Ishikawa (cell line): ENCODE measurements at regions not wholly inside any gene's neighbourhood (a gene's known extent, or its start where the extent isn't known, plus 50 kb on each side); places are given as distances from the start of the nearest gene placed in this dataset.

Experiments used
- CEBPB ChIP-seq: IDR thresholded peaks from 2 replicates; pipeline ENCODE4 v1.6.1; 2012
- CREB1 ChIP-seq: IDR thresholded peaks from 2 replicates; pipeline ENCODE4 v1.6.1; 2012; ENCODE audit warnings: low read depth
- EGR1 ChIP-seq: IDR thresholded peaks from 2 replicates; pipeline ENCODE4 v1.6.1; 2012
- EP300 ChIP-seq: IDR thresholded peaks from 2 replicates; pipeline ENCODE4 v1.6.1; 2012; ENCODE audit warnings: borderline replicate concordance
- FOXM1 ChIP-seq: IDR thresholded peaks from 2 replicates; pipeline ENCODE4 v1.6.1; 2012; ENCODE audit warnings: low read depth, borderline replicate concordance
- NFIC ChIP-seq: IDR thresholded peaks from 2 replicates; pipeline ENCODE4 v1.6.1; 2012
- RAD21 ChIP-seq: IDR thresholded peaks from 2 replicates; pipeline ENCODE4 v1.6.1; 2012; ENCODE audit warnings: low read depth
- TAF1 ChIP-seq: IDR thresholded peaks from 2 replicates; pipeline ENCODE4 v1.6.1; 2012; ENCODE audit warnings: low read depth, mild to moderate bottlenecking
- TCF12 ChIP-seq: IDR thresholded peaks from 2 replicates; pipeline ENCODE4 v1.6.1; 2012; ENCODE audit warnings: low read depth
- YY1 ChIP-seq: IDR thresholded peaks from 2 replicates; pipeline ENCODE4 v1.6.1; 2012; ENCODE audit warnings: low read depth
- TF ChIP-seq, protein P1 (sequence below): IDR thresholded peaks from 2 replicates; pipeline ENCODE4 v1.6.1; 2012; ENCODE audit warnings: low read depth, mild to moderate bottlenecking
- TF ChIP-seq, protein P2 (sequence below): IDR thresholded peaks from 2 replicates; pipeline ENCODE4 v1.6.1; 2012
- TF ChIP-seq, protein P3 (sequence below): IDR thresholded peaks from 2 replicates; pipeline ENCODE4 v1.6.1; 2012

DNA sequence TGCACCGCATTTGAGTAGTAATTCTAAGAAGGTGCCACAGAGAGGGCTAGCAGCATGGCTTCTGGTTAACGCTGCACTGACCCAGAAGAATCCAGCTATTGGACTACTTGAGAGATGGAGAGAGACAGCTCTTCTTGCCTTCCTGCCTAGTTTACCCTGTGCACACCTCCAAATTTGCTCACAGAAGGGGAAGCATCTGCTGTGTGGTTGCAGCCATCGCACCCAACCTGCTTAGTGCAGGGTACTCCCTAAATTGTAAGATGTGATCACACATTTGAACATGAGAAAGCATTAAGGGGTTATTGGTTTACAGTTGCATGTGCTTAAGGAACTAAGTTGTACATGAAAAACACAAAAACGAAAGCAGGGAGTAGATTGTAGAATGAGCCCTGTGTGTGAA, 122.1 kb downstream of the FOXB1 start:
- TF ChIP-seq NFIC, result no peak
- TF ChIP-seq, protein P1, sequence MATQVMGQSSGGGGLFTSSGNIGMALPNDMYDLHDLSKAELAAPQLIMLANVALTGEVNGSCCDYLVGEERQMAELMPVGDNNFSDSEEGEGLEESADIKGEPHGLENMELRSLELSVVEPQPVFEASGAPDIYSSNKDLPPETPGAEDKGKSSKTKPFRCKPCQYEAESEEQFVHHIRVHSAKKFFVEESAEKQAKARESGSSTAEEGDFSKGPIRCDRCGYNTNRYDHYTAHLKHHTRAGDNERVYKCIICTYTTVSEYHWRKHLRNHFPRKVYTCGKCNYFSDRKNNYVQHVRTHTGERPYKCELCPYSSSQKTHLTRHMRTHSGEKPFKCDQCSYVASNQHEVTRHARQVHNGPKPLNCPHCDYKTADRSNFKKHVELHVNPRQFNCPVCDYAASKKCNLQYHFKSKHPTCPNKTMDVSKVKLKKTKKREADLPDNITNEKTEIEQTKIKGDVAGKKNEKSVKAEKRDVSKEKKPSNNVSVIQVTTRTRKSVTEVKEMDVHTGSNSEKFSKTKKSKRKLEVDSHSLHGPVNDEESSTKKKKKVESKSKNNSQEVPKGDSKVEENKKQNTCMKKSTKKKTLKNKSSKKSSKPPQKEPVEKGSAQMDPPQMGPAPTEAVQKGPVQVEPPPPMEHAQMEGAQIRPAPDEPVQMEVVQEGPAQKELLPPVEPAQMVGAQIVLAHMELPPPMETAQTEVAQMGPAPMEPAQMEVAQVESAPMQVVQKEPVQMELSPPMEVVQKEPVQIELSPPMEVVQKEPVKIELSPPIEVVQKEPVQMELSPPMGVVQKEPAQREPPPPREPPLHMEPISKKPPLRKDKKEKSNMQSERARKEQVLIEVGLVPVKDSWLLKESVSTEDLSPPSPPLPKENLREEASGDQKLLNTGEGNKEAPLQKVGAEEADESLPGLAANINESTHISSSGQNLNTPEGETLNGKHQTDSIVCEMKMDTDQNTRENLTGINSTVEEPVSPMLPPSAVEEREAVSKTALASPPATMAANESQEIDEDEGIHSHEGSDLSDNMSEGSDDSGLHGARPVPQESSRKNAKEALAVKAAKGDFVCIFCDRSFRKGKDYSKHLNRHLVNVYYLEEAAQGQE, result no peak
- TF ChIP-seq TAF1, result no peak
- TF ChIP-seq EP300, result no peak
- no peak for TF ChIP-seq YY1
- TF ChIP-seq, protein P2, sequence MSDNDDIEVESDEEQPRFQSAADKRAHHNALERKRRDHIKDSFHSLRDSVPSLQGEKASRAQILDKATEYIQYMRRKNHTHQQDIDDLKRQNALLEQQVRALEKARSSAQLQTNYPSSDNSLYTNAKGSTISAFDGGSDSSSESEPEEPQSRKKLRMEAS, result no peak
- TF ChIP-seq, protein P3, sequence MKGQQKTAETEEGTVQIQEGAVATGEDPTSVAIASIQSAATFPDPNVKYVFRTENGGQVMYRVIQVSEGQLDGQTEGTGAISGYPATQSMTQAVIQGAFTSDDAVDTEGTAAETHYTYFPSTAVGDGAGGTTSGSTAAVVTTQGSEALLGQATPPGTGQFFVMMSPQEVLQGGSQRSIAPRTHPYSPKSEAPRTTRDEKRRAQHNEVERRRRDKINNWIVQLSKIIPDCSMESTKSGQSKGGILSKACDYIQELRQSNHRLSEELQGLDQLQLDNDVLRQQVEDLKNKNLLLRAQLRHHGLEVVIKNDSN, result no peak
- no peak for TF ChIP-seq FOXM1
- no peak for TF ChIP-seq RAD21
- TF ChIP-seq EGR1, result no peak
- TF ChIP-seq TCF12, result no peak
- no peak for TF ChIP-seq CEBPB
- TF ChIP-seq CREB1, result no peak
